PFSK-1 (cell line): ENCODE measurements at regions not wholly inside any gene's neighbourhood (a gene's known extent, or its start where the extent isn't known, plus 50 kb on each side); places are given as distances from the start of the nearest gene placed in this dataset.

Source experiments
- SIN3A ChIP-seq: IDR thresholded peaks from 2 replicates; pipeline ENCODE4 v1.6.1; 2012; ENCODE audit warnings: mild to moderate bottlenecking, low read length, moderate library complexity, borderline replicate concordance; ENCODE audit not compliant: insufficient read depth
- TAF1 ChIP-seq: IDR thresholded peaks from 2 replicates; pipeline ENCODE4 v1.6.1; 2012; ENCODE audit warnings: low read length, control low read depth, borderline replicate concordance; ENCODE audit not compliant: insufficient read depth

DNA sequence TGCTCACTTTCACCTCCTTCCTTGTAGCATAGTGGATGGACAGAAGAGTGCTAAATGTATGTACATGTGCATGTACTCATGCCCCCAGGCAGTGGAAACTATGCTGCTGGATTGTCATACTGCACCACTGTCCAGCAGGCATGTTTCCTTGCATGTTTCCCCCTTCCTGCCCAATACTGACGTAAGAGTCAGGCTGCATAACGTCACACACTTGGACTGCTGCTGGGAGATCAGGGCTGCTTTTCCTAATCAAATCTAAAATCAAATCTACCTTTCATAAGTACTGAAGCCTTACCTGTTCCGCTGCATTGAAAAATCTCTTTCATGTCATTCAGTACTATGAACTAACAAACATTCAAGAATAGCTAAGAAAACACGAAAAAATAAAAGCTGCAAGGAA lies 67.9 kb upstream of the ROBO1 start:
- no peak for TF ChIP-seq SIN3A
- TF ChIP-seq TAF1, result no peak
